GM19328 (cell line): ENCODE measurements at regions not wholly inside any gene's neighbourhood (a gene's known extent, or its start where the extent isn't known, plus 50 kb on each side); places are given as distances from the start of the nearest gene placed in this dataset.

Experiments
- ATAC-seq: cut with Tn5 transposase; IDR thresholded peaks from one replicate; pipeline ENCODE4 v1.9.1; 2021; ENCODE audit warnings: mild to moderate bottlenecking, moderate library complexity; ENCODE audit not compliant: unreplicated experiment

DNA sequence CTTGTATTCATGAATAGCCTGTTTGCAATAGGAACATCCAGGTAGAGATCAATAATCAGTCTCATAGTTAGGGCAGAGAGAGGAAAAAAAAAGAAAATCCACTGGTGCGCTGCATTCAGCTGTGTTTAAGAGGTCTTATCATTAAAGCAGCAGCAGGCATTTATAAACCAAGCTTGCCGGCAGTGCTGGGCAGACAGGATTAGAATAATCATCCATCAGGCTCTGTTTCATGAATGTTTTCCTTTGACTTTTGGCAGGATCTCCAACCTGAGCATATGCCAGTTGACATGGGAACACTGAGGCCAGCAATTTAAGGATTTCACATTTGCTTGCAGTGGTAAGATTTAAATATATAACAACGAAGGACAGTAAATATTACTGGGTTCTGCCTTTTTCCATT, 305.2 kb upstream of the SEMA6D start:
- ATAC-seq: no peak

DNA sequence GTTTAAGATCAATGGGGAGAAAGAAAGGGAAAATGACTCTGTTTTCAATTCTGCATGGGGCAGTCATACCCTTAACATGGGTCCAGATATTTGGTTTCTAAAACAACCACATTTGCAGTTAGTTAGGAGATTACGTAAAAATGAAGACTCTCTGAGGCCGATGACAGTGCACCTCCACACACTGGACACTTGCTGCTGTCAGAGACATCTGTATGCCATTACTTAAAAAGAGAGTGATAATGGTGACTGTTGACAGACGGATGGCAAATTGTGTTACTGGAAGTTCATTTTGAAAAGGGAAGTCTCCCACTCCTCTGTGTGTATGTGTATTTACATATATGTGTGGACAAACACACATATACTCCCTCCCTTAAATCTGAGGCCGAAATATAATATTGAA, 304.5 kb upstream of the SEMA6D start:
- no peak for ATAC-seq

DNA sequence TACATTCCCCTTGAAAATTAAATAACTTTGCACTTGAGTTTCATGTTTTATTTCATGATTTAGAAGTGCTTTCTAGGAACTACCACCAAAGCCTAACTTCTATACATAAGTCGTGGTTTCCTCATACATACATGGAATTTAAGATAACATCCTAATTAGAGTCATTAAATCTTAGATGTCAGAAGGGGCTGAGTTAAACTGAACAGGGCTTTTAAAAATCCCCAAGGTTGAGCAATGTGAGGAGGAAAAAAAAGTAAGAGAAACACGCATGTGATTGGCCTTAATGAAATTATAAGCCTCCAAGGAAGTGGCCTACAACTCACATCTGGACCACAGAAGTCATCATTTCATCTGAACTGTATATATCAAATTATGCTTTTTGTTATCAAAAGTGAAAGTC, 303.1 kb upstream of the SEMA6D start:
- no peak for ATAC-seq

DNA sequence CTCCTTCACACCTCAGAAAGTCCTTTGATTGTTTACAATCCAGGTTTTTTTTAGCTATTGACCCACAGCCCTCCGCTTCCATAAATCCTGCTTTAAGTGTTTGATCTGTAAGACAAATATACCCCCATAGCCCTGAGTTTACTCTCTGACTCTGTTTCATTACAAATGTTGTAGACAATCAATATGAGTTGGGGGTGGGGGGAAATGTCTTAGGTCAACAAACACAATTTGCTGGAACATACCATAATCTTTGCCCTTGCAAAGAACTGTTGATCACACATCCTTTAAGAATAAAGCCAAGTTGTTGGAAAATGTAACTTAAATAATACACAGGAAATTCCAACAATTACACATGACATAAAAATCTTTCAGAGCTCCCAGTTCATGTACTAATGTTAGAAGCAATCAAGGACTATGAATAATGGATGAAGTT, 301.8 kb upstream of the SEMA6D start:
- no peak for ATAC-seq

DNA sequence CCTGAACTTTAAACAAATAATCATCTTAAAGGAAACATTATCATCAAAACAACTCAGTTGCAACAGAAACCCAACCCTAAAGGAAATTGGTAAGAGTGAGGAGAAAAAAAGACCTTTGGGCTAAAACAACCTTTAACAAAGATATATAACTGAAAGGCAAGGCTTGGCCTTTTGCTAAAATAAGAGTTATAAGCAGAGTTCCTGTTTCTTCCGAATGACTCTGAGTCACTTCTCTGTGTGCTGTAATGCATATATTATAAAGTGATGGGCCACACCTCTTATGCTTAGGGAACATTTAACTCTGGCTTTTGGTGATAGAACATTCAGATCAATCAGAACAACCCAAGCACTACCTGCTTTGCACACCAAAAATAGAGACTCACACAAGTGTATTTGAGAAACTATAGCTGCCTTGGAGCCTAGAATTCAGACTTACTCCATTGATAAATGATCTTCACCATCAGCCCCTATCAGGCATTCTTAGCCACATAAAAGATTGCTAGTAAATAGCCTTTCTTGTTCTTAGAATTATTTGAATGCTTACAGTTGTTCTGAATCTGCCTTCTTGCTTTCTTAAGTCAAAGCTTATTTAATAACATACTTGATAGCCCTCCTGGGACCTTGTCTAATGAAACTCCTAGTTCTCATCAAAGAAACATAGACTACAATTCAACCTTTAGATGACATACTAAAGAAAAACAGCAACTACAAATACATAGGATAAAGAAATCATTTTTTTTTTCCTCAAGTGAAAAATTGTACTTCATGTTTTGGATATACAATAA, 294.2 kb upstream of the SEMA6D start:
- ATAC-seq: no peak

DNA sequence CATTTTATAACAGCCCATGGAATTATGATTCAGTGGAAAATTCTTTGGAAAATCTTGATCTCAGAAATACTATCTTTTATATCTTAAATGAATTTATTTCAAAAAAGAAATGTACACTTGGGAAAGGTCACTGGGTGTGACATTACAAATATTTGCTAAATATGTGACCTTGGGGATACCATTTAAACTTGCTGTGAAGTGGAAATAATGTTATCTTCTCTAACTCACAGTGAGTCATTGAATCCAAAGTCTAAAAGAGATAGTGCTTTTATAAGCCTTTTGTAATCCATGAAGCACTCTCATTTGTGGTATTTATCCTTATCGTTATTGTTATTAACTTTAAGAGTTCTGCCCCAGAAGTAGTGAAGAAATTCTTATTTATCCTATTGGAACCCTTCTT, 289.8 kb upstream of the SEMA6D start:
- no peak for ATAC-seq

DNA sequence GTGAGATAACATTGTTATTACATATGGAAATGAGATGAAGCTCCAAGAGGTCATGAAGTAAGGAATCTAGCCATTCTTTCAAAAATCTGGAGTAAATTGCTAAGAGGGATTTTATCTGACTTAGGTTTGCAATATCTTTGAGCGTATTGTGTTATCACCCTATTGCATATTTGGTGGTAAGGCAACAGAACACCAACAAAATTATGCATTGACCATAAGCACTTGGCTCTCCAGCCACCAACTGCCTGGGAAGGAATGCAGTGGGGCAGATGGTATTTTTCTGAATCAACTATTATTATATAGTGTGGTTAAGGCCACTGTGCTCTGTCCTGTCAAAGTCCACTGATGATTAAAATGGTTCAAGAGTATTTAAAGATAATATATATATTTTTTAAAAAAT, 287.9 kb upstream of the SEMA6D start:
- ATAC-seq: no peak

DNA sequence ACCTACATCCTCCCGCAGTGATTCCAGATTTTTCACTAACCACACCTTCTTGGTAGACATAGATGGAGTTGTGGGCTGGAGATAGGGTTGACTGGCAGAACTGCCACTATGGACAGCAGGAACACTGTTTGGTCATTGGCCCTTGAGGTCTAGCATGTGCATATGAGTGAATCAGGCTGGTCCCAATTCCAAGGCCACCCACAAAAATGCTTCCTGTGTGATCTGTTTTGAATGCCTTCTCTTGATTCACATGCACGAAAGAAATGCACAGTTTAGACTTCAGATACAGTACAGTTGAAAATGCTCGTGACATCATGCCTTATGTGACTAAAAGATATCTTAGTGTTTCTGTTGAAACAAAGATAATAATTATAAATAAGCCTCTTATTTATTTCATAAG, 285.8 kb upstream of the SEMA6D start:
- ATAC-seq: no peak

DNA sequence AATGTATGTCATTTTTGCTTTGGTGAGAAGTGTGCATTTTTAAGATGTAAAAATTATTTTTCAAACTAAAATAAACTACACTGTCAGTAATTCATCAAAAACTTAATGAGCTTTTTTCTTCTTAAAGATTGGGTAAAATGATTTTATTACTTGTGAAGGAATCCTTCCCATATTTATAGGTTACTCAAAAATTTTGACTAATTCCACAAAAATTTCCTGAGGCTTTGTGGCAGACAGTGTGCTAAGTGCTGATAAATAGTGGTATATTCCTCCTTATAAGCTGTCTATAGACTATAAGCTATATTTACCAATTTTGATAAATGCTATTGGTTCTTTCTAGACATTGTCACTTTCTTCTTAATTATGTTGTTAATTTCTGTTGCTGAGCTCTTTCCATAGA, 284.5 kb upstream of the SEMA6D start:
- ATAC-seq: no peak

DNA sequence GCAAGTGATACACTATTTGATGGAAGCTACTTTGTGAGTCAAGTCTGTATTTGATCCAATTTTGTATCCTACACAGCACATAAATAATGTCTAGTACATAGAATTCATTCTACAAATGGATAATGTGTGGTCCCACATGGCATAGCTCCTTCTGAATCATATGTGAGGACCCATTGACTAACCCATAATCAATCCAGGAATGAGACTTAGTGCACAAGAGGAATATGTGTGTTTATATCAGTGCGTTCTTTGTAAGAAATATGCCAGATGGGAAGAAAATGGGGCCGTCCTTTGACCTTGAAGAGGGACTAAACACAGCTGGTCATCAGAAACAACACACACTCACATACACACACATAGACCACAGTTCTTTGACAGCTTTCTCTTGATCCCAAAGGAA, 282.7 kb upstream of the SEMA6D start:
- ATAC-seq: no peak

DNA sequence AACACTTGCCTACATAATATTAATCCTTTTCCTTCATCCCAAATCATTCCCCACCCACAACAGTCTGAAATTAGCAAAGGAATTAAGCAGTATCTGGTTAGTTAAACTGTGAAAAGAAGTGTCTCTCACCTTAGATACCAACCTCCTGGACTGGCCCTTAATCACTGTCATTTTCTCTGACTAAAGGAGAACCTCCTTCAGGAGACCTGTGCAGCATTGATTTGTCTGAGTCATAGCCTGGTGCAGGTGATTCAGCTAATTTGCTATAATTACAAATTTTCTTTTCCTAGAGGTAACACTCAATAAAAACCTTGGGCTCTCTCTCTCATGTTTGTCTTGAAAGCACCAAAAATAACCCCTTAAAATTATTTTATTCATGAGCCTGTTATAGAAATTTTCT, 279.8 kb upstream of the SEMA6D start:
- ATAC-seq: no peak

- ATAC-seq: no peak
Measured at GRCh38 chr15:47439146-47440111, 277.9 kb upstream of the SEMA6D start.

DNA sequence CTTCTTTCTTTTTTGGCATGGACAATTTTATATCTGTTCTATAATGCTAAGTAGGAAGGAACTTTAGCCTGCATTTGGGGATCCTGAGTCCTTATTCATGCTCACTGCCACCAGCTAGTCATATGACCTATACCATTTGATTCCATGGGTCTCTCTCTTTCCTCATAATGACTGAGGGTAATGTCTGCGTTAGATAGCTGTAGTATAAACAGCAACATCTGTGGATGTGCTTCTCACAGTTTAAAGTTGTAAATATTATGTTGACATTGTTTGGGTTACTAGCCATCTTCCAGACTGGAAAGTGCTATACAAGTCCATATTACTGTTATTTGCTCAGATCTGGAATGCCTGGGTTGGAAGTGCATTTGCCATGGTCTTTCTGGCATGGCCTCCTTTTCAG, 274.9 kb upstream of the SEMA6D start:
- no peak for ATAC-seq

DNA sequence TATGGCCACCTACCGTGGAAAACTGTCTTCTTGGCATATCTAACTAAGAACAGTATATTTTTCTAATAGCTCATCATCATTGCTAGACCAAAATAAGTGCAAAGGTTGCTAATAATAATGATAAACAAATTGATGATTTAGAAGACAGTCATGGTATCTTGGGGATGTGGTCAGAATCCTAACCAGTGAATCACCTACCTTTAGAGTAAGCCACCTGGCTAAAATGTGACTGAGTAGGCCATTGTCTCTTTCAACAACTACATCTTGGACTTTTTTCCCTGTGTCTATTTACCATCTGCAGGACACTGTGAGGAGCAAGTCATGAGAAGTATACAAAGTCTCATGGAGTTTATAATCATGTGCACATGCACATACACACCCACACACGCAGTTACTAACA, 273.5 kb upstream of the SEMA6D start:
- no peak for ATAC-seq

DNA sequence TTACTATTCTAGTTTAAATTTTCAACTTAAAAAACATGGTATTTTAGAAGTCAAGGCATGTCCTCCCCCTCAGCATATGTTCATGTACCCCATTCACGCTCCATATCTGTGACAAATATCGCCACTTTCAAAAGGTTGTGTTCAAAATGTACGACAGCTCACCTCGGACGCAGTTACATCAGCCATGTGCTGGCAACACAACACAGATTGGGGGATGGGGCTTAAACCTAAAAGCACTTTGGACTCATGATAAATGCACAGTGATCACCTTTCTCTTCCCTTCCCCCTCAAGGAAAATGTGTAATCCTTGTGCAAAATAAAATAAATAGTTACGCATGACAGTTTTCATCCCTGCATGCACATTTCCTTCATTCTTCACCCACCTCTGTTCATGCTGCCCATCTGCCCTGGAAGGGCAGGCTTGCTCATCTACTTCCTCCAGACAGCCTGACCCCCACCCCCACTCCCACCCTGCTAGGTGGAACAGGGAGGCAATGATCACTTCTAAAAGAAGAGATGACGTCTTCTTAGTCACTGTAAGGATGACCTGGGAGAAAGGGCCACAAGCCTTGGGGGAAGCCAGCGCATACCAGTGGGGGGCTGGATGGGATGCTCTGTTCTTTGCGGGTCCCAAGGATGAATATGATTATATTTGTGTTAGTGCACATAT, 271.4 kb upstream of the SEMA6D start:
- ATAC-seq: no peak

DNA sequence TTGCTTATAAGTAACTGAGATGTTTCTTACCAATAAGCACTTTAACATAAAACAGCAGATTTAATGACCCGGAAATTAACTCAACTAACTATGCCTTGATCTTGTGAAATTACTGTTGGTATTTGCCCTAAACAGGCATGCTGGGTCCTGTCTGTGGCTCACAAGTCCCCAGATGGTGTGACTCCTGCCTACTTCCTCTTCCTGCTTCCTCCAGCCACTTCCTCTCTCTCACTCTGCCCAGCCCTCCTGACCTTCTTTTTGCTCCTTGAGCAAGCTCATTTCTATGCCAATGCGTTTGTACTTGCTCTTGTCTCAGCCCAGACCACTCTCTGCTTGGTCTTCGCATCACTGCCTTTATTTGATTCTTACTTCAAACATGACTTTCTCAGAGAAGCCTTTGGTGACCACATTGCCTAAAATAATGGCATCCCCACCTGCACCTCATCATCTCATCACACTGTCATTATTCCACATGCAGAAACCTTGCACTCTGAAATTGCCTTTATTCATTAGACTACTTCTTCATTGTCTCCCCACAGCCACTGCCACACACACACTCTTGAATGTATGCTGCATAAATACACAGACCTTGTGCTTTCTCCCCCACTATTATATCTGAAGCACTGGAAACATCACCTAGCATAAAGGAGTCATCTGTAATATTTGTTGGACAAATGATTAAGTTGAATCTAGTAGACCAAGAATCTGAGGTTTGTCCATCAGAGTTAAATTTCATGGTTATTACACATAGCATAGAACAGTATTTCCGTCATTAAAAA, 256.3 kb upstream of the SEMA6D start:
- ATAC-seq: no peak

GRCh38 chr15:47461652-47462141, 255.6 kb upstream of the SEMA6D start:
- no peak for ATAC-seq

DNA sequence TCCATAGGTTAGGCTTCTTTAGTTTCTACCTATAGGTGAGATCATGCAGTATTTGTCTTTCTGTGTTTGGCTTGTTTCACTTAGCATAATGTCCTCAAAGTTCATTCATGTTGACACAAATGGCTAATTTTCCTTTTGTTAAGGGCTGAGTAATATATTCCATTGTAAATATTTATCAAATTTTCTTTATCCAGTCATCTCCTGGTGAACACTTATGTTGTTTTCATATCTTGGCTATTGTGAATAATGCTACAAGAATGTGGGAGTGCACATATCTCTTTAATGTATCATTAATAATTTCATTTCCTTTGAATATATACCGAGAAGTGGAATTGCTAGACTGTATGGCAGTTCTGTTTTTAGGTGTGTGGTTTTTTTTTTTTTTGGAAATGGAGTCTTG, 250.9 kb upstream of the SEMA6D start:
- no peak for ATAC-seq

DNA sequence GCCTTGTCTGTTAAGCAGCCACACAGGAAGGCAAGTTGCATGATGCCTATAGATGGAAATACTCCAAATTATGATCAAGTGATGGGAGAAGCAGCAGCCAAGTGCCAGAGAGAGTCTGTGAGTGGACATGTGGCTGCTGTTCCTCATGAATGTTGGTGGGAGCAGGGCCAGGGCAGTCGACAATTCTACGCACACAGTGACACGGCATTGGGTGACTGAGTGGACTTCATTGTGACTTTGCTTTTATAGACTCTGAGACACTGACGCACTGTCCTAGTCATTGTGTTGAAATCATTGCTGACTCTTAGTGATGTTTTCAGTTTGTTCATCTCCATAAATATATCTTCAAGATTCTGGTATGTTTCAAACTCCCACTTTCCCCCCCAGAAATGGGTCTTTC, 246.3 kb upstream of the SEMA6D start:
- ATAC-seq: no peak

- no peak for ATAC-seq
Measured at GRCh38 chr15:47473106-47473725, 244.1 kb upstream of the SEMA6D start.
